GM21515 (cell line): ENCODE measurements at regions not wholly inside any gene's neighbourhood (a gene's known extent, or its start where the extent isn't known, plus 50 kb on each side); places are given as distances from the start of the nearest gene placed in this dataset.

ENCODE experiments used
- ATAC-seq: cut with Tn5 transposase; IDR thresholded peaks from one replicate; pipeline ENCODE4 v1.9.1; 2021; ENCODE audit not compliant: unreplicated experiment

DNA sequence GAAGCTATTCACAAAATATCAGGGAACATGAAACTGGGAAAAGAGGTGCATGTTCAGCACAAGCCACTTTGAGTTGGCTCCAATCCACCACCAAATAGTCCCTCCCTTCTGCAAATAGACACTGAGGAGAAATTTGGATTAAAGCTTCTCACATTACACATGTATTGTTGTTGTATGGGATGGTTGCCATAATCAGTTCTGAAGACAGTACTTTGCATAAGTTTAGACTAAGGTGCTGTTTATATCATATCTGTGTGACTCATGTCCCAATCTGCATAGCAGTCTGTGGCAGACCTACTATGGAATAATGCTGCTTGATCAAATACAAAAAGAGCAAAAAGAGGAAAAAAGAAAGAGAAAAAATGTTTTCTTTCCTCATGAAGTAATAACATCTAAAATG is 376.7 kb upstream of the DDI1 start:
- no peak for ATAC-seq

DNA sequence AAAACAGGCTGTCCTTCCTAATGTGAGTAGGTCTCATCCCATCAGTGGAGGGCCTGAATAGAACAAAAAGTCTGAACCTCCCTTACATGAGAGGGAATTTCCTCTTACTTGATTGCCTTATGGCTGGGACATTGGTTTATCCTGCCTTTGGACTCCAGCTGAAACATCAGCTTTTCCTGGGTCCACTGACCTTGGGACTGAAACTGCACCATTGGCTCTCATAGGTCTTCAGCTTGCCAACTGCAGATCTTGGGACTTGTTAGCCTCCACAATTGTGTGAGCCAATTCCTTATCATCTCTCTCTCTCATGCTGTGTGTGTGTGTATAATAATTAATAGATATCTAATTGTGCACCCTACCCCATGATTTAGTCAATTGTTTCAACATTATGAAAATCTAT is 375.3 kb upstream of the DDI1 start:
- no peak for ATAC-seq

DNA sequence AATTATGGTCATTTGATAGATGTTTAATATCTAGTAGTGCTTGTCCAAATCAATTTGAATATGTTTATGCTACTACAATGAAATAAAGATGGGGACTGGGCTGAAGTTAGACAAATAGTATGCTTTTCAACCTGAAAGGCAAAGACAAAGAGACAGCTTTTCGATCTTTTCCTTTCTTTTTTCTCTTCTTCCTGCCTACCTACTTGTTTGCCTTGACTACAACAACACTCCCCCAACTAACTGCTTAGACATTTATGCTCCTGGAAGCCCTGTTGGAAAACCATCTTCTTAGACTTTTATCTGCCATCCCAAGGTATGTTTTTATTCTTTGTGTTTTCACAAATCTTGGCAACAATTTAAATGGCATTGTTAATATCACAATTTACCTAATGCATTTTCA is 374.4 kb upstream of the DDI1 start:
- no peak for ATAC-seq

GRCh38 chr11:103662880-103663279 is 373.6 kb upstream of the DDI1 start:
- no peak for ATAC-seq

DNA sequence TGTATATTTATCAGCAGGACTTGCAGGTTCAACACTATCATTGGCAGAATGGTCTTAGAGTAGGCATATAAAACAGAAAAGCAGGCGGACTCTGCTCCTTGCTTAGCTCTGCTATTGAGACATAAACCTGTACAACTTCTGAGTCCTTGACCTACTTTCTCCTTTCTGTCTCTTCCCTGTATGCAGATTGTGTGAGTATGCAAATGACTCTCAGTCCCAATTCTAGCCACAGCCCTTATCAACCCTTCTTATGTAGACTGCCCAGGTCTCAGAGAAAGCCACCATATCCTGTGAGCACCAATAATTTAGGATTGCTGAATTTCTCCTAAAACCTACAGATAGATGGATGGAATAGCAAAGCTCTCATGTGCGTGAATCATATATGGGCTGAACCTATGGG is 367.6 kb upstream of the DDI1 start:
- no peak for ATAC-seq

DNA sequence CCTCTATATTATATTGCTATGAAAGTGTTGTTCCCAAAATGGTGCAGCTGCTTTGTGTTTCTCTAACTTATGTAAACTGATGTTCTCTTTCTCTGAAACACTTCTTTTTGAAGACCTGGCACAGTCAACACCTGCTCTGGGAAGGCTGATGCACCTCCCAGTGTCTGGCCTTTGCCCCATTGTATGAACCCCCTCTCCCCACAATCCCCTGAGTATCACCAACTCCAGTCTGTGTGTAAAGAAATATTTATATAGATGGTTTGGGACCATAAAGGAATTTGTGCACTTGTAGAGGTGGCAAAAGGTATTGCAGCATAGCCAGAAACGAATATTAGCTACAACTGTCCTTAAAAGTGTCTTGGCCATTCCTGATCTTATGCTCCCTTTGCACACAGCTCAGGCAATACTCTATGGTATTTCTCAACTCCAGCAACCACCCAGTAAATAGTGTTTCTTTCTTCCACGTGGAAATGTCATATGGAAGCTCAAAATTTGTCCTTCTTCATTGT is 365.2 kb upstream of the DDI1 start:
- ATAC-seq, result peak; percentile 64

GRCh38 chr11:103673773-103674172 is 362.7 kb upstream of the DDI1 start:
- no peak for ATAC-seq

DNA sequence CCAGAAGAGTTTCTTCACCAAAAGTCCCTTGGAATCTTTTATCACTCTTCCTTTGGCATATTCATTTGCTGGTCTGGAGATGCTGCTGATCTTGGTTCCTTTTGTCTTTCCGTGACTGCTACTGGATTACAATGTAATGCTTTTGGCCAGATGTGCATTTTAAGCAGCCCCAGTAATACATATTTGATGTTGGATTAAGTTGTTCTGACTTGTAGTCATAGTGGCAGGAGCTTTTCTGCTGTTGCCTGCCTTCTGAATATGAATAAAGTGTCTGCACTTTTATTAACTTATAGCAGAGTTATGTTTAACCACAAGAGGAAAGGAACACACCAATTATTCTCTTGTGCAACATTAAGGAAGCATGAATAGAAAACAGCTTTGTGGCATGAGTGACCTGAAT is 360.0 kb upstream of the DDI1 start:
- no peak for ATAC-seq

DNA sequence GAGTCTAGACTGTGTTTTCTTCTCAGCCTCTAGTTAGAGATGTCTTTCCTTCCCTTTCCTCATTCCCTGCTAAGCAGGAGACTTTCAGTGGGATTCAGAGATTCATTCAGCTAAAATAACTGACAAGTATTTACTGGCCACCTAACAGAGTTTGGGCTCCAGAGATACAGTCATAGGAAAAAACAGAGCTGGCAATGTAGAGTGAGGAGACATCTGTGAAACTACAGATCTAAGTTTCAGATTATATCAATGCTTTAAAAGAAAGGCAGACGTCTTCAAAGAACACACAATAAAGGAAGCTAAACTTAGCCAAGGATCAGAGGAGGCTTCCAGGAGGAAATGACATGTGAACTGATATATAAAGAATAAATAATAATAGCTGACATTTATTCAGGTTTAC is 355.6 kb upstream of the DDI1 start:
- ATAC-seq, result no peak

- peak; percentile 14 for ATAC-seq
These were observed 354.6 kb upstream of the DDI1 start for GRCh38 chr11:103681855-103682254.

- ATAC-seq, result peak; percentile 99
These were observed 353.9 kb upstream of the DDI1 start for GRCh38 chr11:103682318-103683184.

DNA sequence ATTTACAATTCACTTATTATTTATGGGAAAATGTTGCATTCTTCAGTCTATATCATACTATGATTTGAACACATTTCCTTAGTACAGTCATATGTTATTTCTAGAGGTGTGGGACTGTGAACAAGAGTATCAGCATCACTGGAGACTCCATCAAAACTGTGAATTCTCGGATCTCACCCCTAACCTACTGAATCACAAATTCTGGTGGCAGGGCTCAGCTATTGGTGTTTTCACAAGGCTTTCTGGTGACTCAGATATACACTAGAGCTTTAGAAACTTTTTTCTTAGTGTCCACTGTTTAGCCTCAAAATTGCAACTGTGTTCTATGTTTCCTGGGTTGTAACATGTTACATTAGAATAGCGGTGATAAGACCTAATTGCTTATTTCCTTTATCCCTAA is 352.9 kb upstream of the DDI1 start:
- ATAC-seq, result no peak

- no peak for ATAC-seq
These were observed 347.5 kb upstream of the DDI1 start for GRCh38 chr11:103688924-103689323.

DNA sequence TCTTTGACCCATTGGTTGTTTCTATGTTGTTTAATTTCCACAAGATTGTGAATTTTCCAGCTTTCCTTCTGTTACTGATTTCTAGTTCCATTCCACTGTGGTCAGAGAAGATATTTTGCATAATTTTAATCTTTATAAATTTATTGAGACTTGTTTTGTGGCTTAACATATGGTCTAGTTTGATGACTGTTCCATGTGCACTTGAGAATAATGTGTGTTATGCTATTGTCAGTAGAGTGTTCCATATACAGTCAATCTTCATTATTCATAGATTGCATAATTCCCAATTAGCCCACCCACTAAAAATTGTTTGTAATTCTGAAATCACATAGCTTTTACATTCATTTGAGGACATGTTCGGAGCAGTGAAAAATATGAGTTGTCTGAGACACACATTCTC is 346.1 kb upstream of the DDI1 start:
- no peak for ATAC-seq

DNA sequence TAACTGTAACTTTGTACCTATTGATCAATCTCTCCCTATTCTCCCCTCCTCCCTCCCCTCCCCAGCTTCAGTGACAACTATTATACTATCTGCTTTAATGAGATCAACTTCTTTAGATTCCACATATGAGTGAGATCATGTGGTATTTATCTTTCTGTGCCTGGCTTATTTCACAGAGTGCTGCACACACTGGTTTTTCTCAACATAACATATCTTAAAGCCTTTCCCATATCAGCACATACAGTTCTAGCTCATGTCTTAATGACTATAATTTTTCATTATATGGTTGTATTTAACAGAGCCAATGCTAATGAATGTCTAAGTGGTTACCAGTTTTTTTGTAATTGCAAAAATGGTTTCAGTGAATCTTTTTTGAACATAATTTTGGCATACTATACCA is 340.3 kb upstream of the DDI1 start:
- ATAC-seq, result no peak

DNA sequence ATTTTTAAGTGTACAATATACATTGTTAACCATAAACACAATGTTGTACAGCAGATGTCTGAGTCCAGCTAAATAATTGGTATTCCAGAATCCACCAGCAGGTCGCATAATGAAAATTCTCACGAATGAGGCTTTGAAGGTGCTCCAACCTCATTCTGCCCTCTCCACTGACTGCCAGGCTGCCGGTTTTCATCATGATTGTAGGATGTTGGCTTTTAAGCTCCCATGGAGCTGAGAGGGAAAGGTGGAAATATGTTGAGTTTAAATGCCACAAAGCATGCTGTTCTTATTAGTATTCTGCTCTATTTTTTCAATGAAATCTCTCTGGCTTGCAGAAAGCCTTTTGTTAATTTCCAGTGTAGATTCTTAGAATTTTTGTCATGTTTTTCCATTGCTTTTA is 337.2 kb upstream of the DDI1 start:
- no peak for ATAC-seq

DNA sequence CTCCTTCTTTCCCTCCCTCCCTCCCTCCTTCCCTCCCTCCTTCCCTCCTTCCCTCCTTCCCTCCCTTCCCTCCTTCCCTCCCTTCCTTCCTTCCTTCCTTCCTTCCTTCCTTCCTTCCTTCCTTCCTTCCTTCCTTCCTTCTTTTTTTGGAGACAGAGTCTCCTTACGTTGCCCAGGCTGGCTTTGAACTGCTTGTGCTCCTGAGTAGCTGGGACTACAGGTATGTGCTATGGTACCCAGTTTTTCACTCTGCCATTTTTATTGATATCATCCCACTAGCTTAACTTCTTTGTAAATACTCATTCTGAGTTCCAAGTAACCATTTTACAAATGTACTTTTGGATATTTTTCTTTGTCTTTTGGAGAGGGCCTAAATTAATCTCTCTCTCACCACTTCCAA is 336.8 kb upstream of the DDI1 start:
- ATAC-seq, result no peak

GRCh38 chr11:103700622-103701021 is 335.8 kb upstream of the DDI1 start:
- ATAC-seq, result no peak

- ATAC-seq, result no peak
These were observed 333.0 kb upstream of the DDI1 start for GRCh38 chr11:103703437-103703836.

DNA sequence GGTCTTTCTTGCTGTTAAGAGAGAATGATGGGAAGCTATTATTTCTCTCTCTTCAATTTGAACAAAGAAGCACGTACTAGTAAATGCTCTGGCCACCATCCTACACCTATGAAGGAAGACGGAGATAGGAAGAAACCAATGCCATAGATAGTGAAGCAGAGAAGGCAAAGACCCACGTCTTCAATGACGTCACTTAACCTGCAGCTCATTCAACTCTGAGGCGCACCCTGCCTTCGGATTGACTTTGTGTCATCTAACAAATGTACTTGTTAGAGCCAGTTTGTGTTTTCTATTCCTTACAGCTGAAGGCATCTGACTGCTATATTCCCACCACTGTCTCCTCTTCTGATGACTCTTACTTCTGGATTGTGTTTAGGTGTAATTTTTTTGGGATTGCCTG is 332.5 kb upstream of the DDI1 start:
- ATAC-seq, result no peak

DNA sequence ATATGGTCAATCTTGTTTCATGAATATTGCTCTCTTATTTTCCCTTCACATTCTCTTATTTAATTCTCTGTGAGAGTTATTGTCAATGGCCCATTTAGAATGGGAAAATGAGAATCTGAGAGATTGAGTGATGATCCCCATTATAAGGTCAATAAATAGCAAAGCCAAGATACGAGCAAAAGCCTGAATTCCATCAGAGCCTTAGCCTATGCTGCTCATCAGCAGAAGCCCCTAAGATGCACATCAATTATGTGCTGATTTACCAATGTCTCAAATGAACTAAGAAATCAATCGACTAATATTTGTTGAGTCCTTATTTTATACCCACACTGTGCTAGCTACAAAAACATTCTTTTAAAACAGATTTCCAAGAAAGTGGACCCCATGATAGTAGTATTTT is 330.8 kb upstream of the DDI1 start:
- no peak for ATAC-seq

- peak; percentile 71 for ATAC-seq
These were observed 327.1 kb upstream of the DDI1 start for GRCh38 chr11:103709371-103709770.

GRCh38 chr11:103714246-103714645 is 322.2 kb upstream of the DDI1 start:
- no peak for ATAC-seq
